ENCODE measurements at regions not wholly inside any gene's neighbourhood (a gene's known extent, or its start where the extent isn't known, plus 50 kb on each side); places are given as distances from the start of the nearest gene placed in this dataset.

DNA sequence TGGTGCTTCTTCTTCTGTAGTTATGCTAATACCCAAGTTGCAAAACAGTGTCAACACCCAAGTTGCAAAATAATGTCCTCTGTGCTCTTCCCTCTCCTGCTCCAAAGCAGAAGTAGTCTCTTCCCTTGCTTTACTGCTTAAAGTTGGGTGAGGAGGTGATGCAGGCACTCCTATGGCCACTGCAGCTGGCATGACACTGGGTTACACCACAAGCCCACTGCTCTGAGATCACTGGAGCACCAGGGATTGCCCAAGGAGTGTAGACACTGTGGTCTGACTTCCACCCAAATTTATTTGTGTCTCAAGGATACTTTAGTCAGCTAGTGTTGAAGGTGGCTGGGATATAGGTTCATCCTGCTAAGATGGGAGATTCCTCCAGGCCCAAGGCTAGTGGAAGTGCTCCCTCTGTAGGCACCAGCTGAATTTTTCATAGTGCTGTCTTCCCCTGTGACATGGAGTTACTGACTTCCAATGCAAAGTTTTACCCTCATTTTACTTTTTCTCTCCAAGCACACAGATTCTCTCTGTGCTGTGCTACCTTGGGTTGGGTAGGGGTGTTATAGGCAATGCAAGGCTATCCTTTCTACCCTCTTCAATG is 196.2 kb upstream of the TENT5D start:
- POLR2A ChIA-PET: no interaction called here
- no peaks in the 10 kb centered on the region for H3K4me1 ChIP-seq (ENCODE audit: control insufficient read depth in 1 of 2, insufficient read depth in 2 of 2, low read depth in 1 of 2, low read length in 1 of 2)
- CTCF ChIA-PET: no interaction called here
- no peaks in the 10 kb centered on the region for H4K20me1 ChIP-seq (ENCODE audit: insufficient read depth)
- H3K27me3 ChIP-seq (ENCODE audit: insufficient read depth): no peaks in the 10 kb centered on the region
- H3K9me3 ChIP-seq: no peaks in the 10 kb centered on the region; the same call in 1 of the 2 replicates
- H3F3A ChIP-seq (replicated peaks; ENCODE audit: insufficient read depth): no peaks in the 10 kb centered on the region
- H3K9ac ChIP-seq: no peak overlapping the region
- no peaks in the 10 kb centered on the region for H3K9me2 ChIP-seq
- peak; percentile 4 for DNase-seq
- no peaks in the 10 kb centered on the region for H3K36me3 ChIP-seq (replicated peaks in 1 of 2; ENCODE audit: control insufficient read depth in 1 of 2, insufficient read depth in 2 of 2, low read length in 1 of 2)
- H3K27ac ChIP-seq (ENCODE audit: low read depth in 2 of 2, low read length in 1 of 2): no peak overlapping the region
- H3K79me2 ChIP-seq (ENCODE audit: insufficient read depth): no peaks in the 10 kb centered on the region
- TF ChIP-seq, protein P1, sequence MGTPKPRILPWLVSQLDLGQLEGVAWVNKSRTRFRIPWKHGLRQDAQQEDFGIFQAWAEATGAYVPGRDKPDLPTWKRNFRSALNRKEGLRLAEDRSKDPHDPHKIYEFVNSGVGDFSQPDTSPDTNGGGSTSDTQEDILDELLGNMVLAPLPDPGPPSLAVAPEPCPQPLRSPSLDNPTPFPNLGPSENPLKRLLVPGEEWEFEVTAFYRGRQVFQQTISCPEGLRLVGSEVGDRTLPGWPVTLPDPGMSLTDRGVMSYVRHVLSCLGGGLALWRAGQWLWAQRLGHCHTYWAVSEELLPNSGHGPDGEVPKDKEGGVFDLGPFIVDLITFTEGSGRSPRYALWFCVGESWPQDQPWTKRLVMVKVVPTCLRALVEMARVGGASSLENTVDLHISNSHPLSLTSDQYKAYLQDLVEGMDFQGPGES (IDR thresholded peaks at IDR 0.05; ENCODE audit: low read depth, low read length): no peak
- peak; percentile 24; the same call in 1 of the 2 replicates for TF ChIP-seq RAD21 (IDR thresholded peaks at IDR 0.05; ENCODE audit: low read length)
- no peak overlapping the region for H3K4me3 ChIP-seq (ENCODE audit: low read depth in 2 of 2, low read length in 1 of 2)
- H2AFZ ChIP-seq (ENCODE audit: low read depth): no peak overlapping the region
- no peak overlapping the region for H3K4me2 ChIP-seq

DNA sequence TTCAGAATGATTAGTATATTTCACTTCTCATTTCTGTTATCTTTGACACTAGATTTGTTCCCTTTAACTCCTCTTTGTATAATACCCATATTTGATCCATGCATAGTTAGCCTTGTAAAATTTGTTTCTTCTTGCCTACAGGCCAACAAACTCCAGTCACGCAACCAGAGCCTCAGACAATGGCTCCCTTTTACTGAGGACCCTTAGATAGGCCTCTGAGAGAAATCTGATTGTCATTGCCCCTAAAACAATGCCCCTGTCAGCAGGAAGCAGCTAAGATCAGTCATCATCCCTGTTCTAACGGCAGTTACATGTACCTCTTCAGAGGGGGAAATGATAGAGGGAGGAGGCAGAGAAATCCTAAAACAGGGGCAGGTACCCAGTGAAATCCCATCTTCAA is 190.6 kb upstream of the TENT5D start:
- ChIA-PET CTCF (no interaction called here), POLR2A (no interaction called here)
- no peaks in the 10 kb centered on the region for H3K27me3 ChIP-seq (ENCODE audit: insufficient read depth)
- no peaks in the 10 kb centered on the region for H3K9me2 ChIP-seq
- no peak overlapping the region for H3K9ac ChIP-seq
- H4K20me1 ChIP-seq (ENCODE audit: insufficient read depth): no peaks in the 10 kb centered on the region
- no peak overlapping the region for H2AFZ ChIP-seq (ENCODE audit: low read depth)
- H3K27ac ChIP-seq (ENCODE audit: low read depth in 2 of 2, low read length in 1 of 2): no peak overlapping the region
- no peaks in the 10 kb centered on the region for H3K79me2 ChIP-seq (ENCODE audit: insufficient read depth)
- H3K36me3 ChIP-seq (replicated peaks in 1 of 2; ENCODE audit: control insufficient read depth in 1 of 2, insufficient read depth in 2 of 2, low read length in 1 of 2): no peaks in the 10 kb centered on the region
- H3K4me3 ChIP-seq (ENCODE audit: low read depth in 2 of 2, low read length in 1 of 2): no peak overlapping the region
- H3K9me3 ChIP-seq: no peaks in the 10 kb centered on the region
- 6% methylated on average over 2 of the region's 2 CpGs for WGBS (ENCODE audit: low lambda C conversion rate)
- H3F3A ChIP-seq (replicated peaks; ENCODE audit: insufficient read depth): no peaks in the 10 kb centered on the region
- H3K4me2 ChIP-seq: no peak overlapping the region
- H3K4me1 ChIP-seq (ENCODE audit: control insufficient read depth in 1 of 2, insufficient read depth in 2 of 2, low read depth in 1 of 2, low read length in 1 of 2): no peaks in the 10 kb centered on the region
- DNase-seq: no peak
- TF ChIP-seq GABPA (IDR thresholded peaks at IDR 0.05; ENCODE audit: low read depth) (no peak), RAD21 (IDR thresholded peaks at IDR 0.05; ENCODE audit: low read length) (no peak), ELF1 (IDR thresholded peaks at IDR 0.05) (no peak), GATA2 (CRISPR knock-in tag; IDR thresholded peaks at IDR 0.05) (no peak), FOXJ3 (CRISPR knock-in tag; IDR thresholded peaks at IDR 0.05) (no peak), FOSL2 (IDR thresholded peaks at IDR 0.05; ENCODE audit: borderline replicate concordance, low read depth) (no peak), RCOR1 (IDR thresholded peaks at IDR 0.05; ENCODE audit: low read length) (no peak), NFIC (IDR thresholded peaks at IDR 0.05; ENCODE audit: borderline replicate concordance) (no peak), CHD2 (IDR thresholded peaks at IDR 0.05; ENCODE audit: low read length, partially characterized antibody) (no peak), JUND (IDR thresholded peaks at IDR 0.05) (no peak), TAF1 (IDR thresholded peaks at IDR 0.05; ENCODE audit: borderline replicate concordance, low read depth, low read length) (no peak), NRF1 (IDR thresholded peaks at IDR 0.05; ENCODE audit: low read depth, low read length) (no peak), MEF2A (IDR thresholded peaks at IDR 0.05; ENCODE audit: borderline replicate concordance, low read depth) (no peak)
- TF ChIP-seq, protein P2, sequence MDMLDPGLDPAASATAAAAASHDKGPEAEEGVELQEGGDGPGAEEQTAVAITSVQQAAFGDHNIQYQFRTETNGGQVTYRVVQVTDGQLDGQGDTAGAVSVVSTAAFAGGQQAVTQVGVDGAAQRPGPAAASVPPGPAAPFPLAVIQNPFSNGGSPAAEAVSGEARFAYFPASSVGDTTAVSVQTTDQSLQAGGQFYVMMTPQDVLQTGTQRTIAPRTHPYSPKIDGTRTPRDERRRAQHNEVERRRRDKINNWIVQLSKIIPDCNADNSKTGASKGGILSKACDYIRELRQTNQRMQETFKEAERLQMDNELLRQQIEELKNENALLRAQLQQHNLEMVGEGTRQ (IDR thresholded peaks at IDR 0.05; ENCODE audit: borderline replicate concordance, low read depth, low read length): no peak
- TF ChIP-seq, protein P3, sequence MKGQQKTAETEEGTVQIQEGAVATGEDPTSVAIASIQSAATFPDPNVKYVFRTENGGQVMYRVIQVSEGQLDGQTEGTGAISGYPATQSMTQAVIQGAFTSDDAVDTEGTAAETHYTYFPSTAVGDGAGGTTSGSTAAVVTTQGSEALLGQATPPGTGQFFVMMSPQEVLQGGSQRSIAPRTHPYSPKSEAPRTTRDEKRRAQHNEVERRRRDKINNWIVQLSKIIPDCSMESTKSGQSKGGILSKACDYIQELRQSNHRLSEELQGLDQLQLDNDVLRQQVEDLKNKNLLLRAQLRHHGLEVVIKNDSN (IDR thresholded peaks at IDR 0.05; ENCODE audit: borderline replicate concordance, low read depth): no peak
- TF ChIP-seq, protein P4, sequence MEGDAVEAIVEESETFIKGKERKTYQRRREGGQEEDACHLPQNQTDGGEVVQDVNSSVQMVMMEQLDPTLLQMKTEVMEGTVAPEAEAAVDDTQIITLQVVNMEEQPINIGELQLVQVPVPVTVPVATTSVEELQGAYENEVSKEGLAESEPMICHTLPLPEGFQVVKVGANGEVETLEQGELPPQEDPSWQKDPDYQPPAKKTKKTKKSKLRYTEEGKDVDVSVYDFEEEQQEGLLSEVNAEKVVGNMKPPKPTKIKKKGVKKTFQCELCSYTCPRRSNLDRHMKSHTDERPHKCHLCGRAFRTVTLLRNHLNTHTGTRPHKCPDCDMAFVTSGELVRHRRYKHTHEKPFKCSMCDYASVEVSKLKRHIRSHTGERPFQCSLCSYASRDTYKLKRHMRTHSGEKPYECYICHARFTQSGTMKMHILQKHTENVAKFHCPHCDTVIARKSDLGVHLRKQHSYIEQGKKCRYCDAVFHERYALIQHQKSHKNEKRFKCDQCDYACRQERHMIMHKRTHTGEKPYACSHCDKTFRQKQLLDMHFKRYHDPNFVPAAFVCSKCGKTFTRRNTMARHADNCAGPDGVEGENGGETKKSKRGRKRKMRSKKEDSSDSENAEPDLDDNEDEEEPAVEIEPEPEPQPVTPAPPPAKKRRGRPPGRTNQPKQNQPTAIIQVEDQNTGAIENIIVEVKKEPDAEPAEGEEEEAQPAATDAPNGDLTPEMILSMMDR (IDR thresholded peaks at IDR 0.05): no peak
- TF ChIP-seq, protein P5, sequence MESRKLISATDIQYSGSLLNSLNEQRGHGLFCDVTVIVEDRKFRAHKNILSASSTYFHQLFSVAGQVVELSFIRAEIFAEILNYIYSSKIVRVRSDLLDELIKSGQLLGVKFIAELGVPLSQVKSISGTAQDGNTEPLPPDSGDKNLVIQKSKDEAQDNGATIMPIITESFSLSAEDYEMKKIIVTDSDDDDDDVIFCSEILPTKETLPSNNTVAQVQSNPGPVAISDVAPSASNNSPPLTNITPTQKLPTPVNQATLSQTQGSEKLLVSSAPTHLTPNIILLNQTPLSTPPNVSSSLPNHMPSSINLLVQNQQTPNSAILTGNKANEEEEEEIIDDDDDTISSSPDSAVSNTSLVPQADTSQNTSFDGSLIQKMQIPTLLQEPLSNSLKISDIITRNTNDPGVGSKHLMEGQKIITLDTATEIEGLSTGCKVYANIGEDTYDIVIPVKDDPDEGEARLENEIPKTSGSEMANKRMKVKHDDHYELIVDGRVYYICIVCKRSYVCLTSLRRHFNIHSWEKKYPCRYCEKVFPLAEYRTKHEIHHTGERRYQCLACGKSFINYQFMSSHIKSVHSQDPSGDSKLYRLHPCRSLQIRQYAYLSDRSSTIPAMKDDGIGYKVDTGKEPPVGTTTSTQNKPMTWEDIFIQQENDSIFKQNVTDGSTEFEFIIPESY (IDR thresholded peaks at IDR 0.05; ENCODE audit: borderline replicate concordance, low read depth): no peak
- TF ChIP-seq, protein P1 (IDR thresholded peaks at IDR 0.05; ENCODE audit: low read depth, low read length): no peak
- TF ChIP-seq, protein P6, sequence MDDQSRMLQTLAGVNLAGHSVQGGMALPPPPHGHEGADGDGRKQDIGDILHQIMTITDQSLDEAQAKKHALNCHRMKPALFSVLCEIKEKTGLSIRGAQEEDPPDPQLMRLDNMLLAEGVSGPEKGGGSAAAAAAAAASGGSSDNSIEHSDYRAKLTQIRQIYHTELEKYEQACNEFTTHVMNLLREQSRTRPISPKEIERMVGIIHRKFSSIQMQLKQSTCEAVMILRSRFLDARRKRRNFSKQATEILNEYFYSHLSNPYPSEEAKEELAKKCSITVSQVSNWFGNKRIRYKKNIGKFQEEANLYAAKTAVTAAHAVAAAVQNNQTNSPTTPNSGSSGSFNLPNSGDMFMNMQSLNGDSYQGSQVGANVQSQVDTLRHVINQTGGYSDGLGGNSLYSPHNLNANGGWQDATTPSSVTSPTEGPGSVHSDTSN (IDR thresholded peaks at IDR 0.05): no peak

Data from SK-N-SH (cell line).